WTC11 (cell line): ENCODE measurements at regions not wholly inside any gene's neighbourhood (a gene's known extent, or its start where the extent isn't known, plus 50 kb on each side); places are given as distances from the start of the nearest gene placed in this dataset.

Experiments used
- ATAC-seq: fragments of 200-7000 bp; cut with Tn5 transposase; 2 replicates; pipeline ENCODE4 v1.10.0; 2021; ENCODE audit warnings: mild to moderate bottlenecking, moderate library complexity
- CTCF ChIA-PET: fragments of 300-600 bp; sonication (Branson Sonifier 250); formaldehyde crosslinking; loops from one replicate; lab custom pipeline; 2021; ENCODE audit warnings: antibody characterized with exemption; lab: Charles Lee
- POLR2A ChIA-PET: fragments of 350-600 bp; sonication (Branson Sonifier 250); formaldehyde crosslinking; loops from one replicate; lab custom pipeline; 2021; ENCODE audit warnings: antibody characterized with exemption; lab: Charles Lee
- DNase-seq: peaks from one replicate; pipeline ENCODE4 v3.0.0; 2021; ENCODE audit warnings: low spot score
- H3K27ac Mint-ChIP-seq: 2 replicates; pipeline ENCODE4 v1.8.0; 2021; ENCODE audit warnings: mixed read lengths
- H3K27me3 Mint-ChIP-seq: 2 replicates; pipeline ENCODE4 v1.8.0; 2021; ENCODE audit warnings: low read depth, mild to moderate bottlenecking, moderate library complexity, mixed read lengths
- H3K36me3 Mint-ChIP-seq: 2 replicates; pipeline ENCODE4 v1.8.0; 2021; ENCODE audit warnings: mixed read lengths
- H3K4me1 Mint-ChIP-seq: 2 replicates; pipeline ENCODE4 v1.8.0; 2022; ENCODE audit warnings: mixed read lengths
- H3K4me3 Mint-ChIP-seq: 2 replicates; pipeline ENCODE4 v1.8.0; 2021; ENCODE audit warnings: mild to moderate bottlenecking, moderate library complexity, mixed read lengths
- H3K9me3 Mint-ChIP-seq: 2 replicates; pipeline ENCODE4 v1.8.0; 2021; ENCODE audit warnings: mixed read lengths
- ATF1 ChIP-seq: sonication (generic); formaldehyde crosslinking; IDR thresholded peaks from 2 replicates; pipeline ENCODE4 v1.8.1; 2023; ENCODE audit warnings: mild to moderate bottlenecking, moderate library complexity, missing genetic modification reagents
- CBFB ChIP-seq: sonication (generic); formaldehyde crosslinking; IDR thresholded peaks from 2 replicates; pipeline ENCODE4 v1.8.1; 2022; ENCODE audit warnings: mild to moderate bottlenecking, low read depth, missing genetic modification reagents
- FOXJ3 ChIP-seq: sonication (generic); formaldehyde crosslinking; IDR thresholded peaks from 2 replicates; pipeline ENCODE4 v1.9.0; 2021; ENCODE audit warnings: missing genetic modification reagents, mild to moderate bottlenecking, borderline replicate concordance
- GRHL2 ChIP-seq: fragments of 250-450 bp; sonication (Bioruptor Pico); IDR thresholded peaks from 2 replicates; pipeline ENCODE4 v1.8.0; 2022; ENCODE audit warnings: mild to moderate bottlenecking, moderate library complexity; ENCODE audit not compliant: insufficient replicate concordance, severe bottlenecking
- JUN ChIP-seq: sonication (generic); formaldehyde crosslinking; IDR thresholded peaks from 2 replicates; pipeline ENCODE4 v1.8.0; 2023; ENCODE audit warnings: mild to moderate bottlenecking, missing genetic modification reagents
- MXD4 ChIP-seq: fragments of 250-450 bp; sonication (Bioruptor Pico); IDR thresholded peaks from 2 replicates; pipeline ENCODE4 v1.8.0; 2021; ENCODE audit warnings: mild to moderate bottlenecking, moderate library complexity, borderline replicate concordance
- NR2C2 ChIP-seq: sonication (generic); formaldehyde crosslinking; IDR thresholded peaks from 2 replicates; pipeline ENCODE4 v1.8.0; 2022; ENCODE audit warnings: mild to moderate bottlenecking, missing genetic modification reagents
- RELA ChIP-seq: sonication (generic); formaldehyde crosslinking; IDR thresholded peaks from 2 replicates; pipeline ENCODE4 v1.8.1; 2022; ENCODE audit warnings: missing genetic modification reagents, mild to moderate bottlenecking, borderline replicate concordance
- SMAD3 ChIP-seq: sonication (generic); formaldehyde crosslinking; IDR thresholded peaks from 2 replicates; pipeline ENCODE4 v1.8.0; 2022; ENCODE audit warnings: missing genetic modification reagents, mild to moderate bottlenecking, borderline replicate concordance
- SMAD4 ChIP-seq: sonication (generic); formaldehyde crosslinking; IDR thresholded peaks from 2 replicates; pipeline ENCODE4 v1.8.0; 2022; ENCODE audit warnings: mild to moderate bottlenecking, missing genetic modification reagents
- SOX15 ChIP-seq: fragments of 250-450 bp; sonication (Bioruptor Pico); IDR thresholded peaks from 2 replicates; pipeline ENCODE4 v1.9.0; 2021; ENCODE audit warnings: mild to moderate bottlenecking
- ZNF138 ChIP-seq: sonication (generic); formaldehyde crosslinking; conservative IDR thresholded peaks from 2 replicates; pipeline ENCODE4 v1.8.1; 2022; ENCODE audit warnings: mild to moderate bottlenecking, moderate library complexity, missing genetic modification reagents
- ZNF232 ChIP-seq: sonication (generic); formaldehyde crosslinking; IDR thresholded peaks from 2 replicates; pipeline ENCODE4 v1.8.0; 2022; ENCODE audit warnings: mild to moderate bottlenecking, missing genetic modification reagents
- TF ChIP-seq, protein P1 (sequence below): sonication (generic); formaldehyde crosslinking; IDR thresholded peaks from 2 replicates; pipeline ENCODE4 v1.8.1; 2023; ENCODE audit warnings: mild to moderate bottlenecking, missing genetic modification reagents
- TF ChIP-seq, protein P2 (sequence below): sonication (generic); formaldehyde crosslinking; IDR thresholded peaks from 2 replicates; pipeline ENCODE4 v1.8.1; 2023; ENCODE audit warnings: mild to moderate bottlenecking, missing genetic modification reagents, moderate library complexity
- TF ChIP-seq, protein P3 (sequence below): sonication (generic); formaldehyde crosslinking; IDR thresholded peaks from 2 replicates; pipeline ENCODE4 v1.8.1; 2023; ENCODE audit warnings: mild to moderate bottlenecking, missing genetic modification reagents, borderline replicate concordance
- TF ChIP-seq, protein P4 (sequence below): sonication (generic); formaldehyde crosslinking; IDR thresholded peaks from 2 replicates; pipeline ENCODE4 v1.8.1; 2022; ENCODE audit warnings: missing genetic modification reagents, borderline replicate concordance
- TF ChIP-seq, protein P5 (sequence below): sonication (generic); formaldehyde crosslinking; IDR thresholded peaks from 2 replicates; pipeline ENCODE4 v1.8.0; 2023; ENCODE audit warnings: missing genetic modification reagents

DNA sequence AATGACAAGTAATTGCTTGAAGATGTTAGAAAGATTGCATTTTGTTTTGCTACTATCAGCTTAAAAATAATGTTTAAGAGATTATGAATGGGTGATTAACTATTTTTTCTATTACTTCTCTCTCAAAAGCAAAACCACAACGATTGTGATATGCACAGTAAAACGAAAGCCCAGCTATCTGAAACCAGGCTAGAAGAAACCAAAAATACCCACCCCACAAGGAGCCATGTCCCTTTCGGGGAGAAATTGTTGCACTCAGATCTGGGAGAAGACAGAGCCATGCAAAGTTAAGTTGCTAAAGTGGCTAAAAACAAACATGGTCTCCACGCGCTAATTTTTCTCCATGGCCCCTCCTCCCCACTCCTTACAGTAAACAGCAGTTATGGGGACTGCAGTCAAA lies 173.6 kb downstream of the RPS24 start (continued):
- TF ChIP-seq NR2C2 (CRISPR knock-in tag) (no peak), MXD4 (CRISPR knock-in tag) (no peak), ATF1 (CRISPR knock-in tag) (no peak)
- TF ChIP-seq, protein P1, sequence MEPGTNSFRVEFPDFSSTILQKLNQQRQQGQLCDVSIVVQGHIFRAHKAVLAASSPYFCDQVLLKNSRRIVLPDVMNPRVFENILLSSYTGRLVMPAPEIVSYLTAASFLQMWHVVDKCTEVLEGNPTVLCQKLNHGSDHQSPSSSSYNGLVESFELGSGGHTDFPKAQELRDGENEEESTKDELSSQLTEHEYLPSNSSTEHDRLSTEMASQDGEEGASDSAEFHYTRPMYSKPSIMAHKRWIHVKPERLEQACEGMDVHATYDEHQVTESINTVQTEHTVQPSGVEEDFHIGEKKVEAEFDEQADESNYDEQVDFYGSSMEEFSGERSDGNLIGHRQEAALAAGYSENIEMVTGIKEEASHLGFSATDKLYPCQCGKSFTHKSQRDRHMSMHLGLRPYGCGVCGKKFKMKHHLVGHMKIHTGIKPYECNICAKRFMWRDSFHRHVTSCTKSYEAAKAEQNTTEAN (CRISPR knock-in tag): no peak
- TF ChIP-seq, protein P2, sequence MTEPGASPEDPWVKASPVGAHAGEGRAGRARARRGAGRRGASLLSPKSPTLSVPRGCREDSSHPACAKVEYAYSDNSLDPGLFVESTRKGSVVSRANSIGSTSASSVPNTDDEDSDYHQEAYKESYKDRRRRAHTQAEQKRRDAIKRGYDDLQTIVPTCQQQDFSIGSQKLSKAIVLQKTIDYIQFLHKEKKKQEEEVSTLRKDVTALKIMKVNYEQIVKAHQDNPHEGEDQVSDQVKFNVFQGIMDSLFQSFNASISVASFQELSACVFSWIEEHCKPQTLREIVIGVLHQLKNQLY (CRISPR knock-in tag): no peak
- TF ChIP-seq, protein P3, sequence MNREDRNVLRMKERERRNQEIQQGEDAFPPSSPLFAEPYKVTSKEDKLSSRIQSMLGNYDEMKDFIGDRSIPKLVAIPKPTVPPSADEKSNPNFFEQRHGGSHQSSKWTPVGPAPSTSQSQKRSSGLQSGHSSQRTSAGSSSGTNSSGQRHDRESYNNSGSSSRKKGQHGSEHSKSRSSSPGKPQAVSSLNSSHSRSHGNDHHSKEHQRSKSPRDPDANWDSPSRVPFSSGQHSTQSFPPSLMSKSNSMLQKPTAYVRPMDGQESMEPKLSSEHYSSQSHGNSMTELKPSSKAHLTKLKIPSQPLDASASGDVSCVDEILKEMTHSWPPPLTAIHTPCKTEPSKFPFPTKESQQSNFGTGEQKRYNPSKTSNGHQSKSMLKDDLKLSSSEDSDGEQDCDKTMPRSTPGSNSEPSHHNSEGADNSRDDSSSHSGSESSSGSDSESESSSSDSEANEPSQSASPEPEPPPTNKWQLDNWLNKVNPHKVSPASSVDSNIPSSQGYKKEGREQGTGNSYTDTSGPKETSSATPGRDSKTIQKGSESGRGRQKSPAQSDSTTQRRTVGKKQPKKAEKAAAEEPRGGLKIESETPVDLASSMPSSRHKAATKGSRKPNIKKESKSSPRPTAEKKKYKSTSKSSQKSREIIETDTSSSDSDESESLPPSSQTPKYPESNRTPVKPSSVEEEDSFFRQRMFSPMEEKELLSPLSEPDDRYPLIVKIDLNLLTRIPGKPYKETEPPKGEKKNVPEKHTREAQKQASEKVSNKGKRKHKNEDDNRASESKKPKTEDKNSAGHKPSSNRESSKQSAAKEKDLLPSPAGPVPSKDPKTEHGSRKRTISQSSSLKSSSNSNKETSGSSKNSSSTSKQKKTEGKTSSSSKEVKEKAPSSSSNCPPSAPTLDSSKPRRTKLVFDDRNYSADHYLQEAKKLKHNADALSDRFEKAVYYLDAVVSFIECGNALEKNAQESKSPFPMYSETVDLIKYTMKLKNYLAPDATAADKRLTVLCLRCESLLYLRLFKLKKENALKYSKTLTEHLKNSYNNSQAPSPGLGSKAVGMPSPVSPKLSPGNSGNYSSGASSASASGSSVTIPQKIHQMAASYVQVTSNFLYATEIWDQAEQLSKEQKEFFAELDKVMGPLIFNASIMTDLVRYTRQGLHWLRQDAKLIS (CRISPR knock-in tag): no peak
- TF ChIP-seq, all 79 proteins: peak for 0

DNA sequence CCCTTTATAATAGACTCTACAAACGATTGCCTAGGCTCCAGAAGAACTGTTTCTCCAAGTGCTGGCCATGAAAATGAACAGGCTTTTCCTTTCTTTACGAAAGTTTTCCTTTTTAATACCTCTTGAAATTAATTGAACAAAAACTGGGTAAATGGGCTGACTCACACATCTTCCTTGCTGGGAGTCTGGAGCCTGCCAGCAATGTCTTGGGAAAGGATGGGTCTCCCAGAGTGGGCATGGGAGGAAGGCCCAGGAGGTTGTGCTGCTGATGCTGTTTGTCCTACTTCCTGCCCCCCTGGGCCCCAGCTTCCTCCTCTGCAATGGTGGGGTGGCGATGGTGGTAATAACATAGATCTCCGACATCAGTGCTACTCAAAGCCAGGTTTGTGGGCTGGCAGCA lies 174.1 kb downstream of the RPS24 start:
- TF ChIP-seq JUN (CRISPR knock-in tag): no peak
- no peak for TF ChIP-seq ZNF232 (CRISPR knock-in tag)
- TF ChIP-seq, protein P3 (CRISPR knock-in tag): no peak
- H3K4me3 Mint-ChIP-seq: no peak overlapping the region
- ChIA-PET POLR2A (no interaction called here), CTCF (no interaction called here)
- no peak overlapping the region; the same call in 1 of the 2 replicates for H3K27ac Mint-ChIP-seq
- H3K36me3 Mint-ChIP-seq: no peaks in the 10 kb centered on the region
- DNase-seq (no peak), ATAC-seq (no peak)
- H3K4me1 Mint-ChIP-seq: peaks cover 9% of the 10 kb centered on the region
- H3K27me3 Mint-ChIP-seq: no peaks in the 10 kb centered on the region
- no peaks in the 10 kb centered on the region for H3K9me3 Mint-ChIP-seq

DNA sequence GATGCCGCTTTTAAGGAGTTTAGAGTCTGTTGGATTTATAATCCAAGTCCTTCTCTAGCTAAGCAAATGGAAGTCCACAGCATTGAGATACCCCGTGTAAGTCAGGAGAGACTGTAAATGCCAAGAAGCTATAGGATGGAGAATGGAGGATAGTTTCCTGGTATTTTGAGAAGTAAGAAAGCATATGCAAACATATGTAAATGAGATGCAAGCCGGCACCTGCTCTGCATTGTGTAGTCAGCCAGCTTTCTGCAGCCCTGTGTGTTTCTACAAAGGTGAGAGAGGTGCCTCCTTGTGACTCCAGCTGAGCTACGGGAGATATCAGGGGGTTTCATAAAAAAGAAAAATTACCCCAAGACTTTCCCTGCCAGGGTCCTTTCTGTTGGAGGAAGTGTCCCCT lies 176.3 kb downstream of the RPS24 start:
- H3K36me3 Mint-ChIP-seq: no peaks in the 10 kb centered on the region
- H3K27me3 Mint-ChIP-seq: no peaks in the 10 kb centered on the region
- H3K27ac Mint-ChIP-seq: no peak overlapping the region
- ChIA-PET CTCF (interaction anchor here (1.2 to 2.7 kb wide), 2 partner anchors 163 to 992 kb away, joined by 3 to 15 read pairs; no protein-coding TSS in a partner anchor), POLR2A (interaction anchor here (0.6 kb wide), 1 partner anchor 992 kb away, joined by 4 read pairs; no protein-coding TSS in a partner anchor)
- TF ChIP-seq FOXJ3 (CRISPR knock-in tag): no peak
- ATAC-seq (no peak), DNase-seq (no peak)
- peaks cover 9% of the 10 kb centered on the region for H3K4me1 Mint-ChIP-seq
- no peak overlapping the region for H3K4me3 Mint-ChIP-seq
- H3K9me3 Mint-ChIP-seq: no peaks in the 10 kb centered on the region

DNA sequence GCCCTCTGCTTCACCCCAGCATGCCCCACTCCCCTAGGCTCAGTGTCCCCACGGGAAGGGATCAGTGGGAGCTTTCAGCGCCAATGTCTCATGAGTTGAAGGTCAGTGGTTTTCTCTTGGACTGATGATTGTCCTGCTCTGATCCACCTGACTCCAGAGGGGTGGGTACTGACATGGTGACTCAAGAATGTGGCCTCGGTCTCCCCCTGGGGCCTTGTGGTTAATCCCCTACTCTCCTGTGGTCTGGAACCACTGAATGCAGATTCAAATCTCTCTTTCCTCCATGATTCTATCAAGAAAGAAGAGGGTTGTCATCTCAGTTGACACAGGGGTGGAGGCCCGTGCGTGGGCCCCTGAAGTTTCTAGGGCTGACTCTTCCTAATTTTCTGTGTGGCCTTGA lies 176.9 kb downstream of the RPS24 start:
- DNase-seq: no peak
- Mint-ChIP-seq H3K9me3 (no peaks in the 10 kb centered on the region), H3K4me1 (peaks cover 9% of the 10 kb centered on the region), H3K4me3 (no peak overlapping the region), H3K36me3 (no peaks in the 10 kb centered on the region), H3K27me3 (no peaks in the 10 kb centered on the region), H3K27ac (no peak overlapping the region)
- ATAC-seq: no peak
- ChIA-PET POLR2A (interaction anchor here (0.6 to 0.7 kb wide), 2 partner anchors 83 to 140 kb away, joined by 3 read pairs; no protein-coding TSS in a partner anchor), CTCF (interaction anchor here (0.8 to 2.7 kb wide), 2 partner anchors 164 to 416 kb away, joined by 3 to 15 read pairs; no protein-coding TSS in a partner anchor)
- TF ChIP-seq, protein P4, sequence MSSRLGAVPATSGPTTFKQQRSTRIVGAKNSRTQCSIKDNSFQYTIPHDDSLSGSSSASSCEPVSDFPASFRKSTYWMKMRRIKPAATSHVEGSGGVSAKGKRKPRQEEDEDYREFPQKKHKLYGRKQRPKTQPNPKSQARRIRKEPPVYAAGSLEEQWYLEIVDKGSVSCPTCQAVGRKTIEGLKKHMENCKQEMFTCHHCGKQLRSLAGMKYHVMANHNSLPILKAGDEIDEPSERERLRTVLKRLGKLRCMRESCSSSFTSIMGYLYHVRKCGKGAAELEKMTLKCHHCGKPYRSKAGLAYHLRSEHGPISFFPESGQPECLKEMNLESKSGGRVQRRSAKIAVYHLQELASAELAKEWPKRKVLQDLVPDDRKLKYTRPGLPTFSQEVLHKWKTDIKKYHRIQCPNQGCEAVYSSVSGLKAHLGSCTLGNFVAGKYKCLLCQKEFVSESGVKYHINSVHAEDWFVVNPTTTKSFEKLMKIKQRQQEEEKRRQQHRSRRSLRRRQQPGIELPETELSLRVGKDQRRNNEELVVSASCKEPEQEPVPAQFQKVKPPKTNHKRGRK: no peak
- TF ChIP-seq CBFB (CRISPR knock-in tag) (no peak), SMAD4 (no peak), SOX15 (no peak), RELA (CRISPR knock-in tag) (no peak), GRHL2 (CRISPR knock-in tag) (no peak), ZNF138 (CRISPR knock-in tag) (no peak), SMAD3 (no peak)
- TF ChIP-seq, protein P5, sequence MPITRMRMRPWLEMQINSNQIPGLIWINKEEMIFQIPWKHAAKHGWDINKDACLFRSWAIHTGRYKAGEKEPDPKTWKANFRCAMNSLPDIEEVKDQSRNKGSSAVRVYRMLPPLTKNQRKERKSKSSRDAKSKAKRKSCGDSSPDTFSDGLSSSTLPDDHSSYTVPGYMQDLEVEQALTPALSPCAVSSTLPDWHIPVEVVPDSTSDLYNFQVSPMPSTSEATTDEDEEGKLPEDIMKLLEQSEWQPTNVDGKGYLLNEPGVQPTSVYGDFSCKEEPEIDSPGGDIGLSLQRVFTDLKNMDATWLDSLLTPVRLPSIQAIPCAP: no peak
